ENCODE measurements at regions not wholly inside any gene's neighbourhood (a gene's known extent, or its start where the extent isn't known, plus 50 kb on each side); places are given as distances from the start of the nearest gene placed in this dataset.

DNA sequence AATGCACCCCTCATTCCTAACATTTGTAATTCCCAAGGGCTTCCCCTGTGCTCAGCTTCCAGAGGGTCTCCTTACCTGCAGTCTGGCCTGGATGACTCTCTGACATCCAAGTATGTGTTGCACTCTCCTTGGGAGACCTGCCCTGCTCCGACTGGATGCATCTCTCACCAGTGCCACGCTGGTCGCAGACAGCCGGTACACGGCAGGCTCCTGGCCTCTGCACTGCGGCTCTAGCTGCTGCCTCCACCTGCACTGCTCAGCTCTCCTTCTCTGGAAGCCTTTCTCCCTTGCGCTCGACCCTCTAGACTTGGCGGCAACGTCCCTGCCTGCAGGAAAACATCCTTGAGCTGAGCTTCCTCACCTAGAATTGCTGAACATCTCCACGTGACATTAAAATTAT, 685.9 kb downstream of the BRD1 start:
- DNase-seq: no peak

DNA sequence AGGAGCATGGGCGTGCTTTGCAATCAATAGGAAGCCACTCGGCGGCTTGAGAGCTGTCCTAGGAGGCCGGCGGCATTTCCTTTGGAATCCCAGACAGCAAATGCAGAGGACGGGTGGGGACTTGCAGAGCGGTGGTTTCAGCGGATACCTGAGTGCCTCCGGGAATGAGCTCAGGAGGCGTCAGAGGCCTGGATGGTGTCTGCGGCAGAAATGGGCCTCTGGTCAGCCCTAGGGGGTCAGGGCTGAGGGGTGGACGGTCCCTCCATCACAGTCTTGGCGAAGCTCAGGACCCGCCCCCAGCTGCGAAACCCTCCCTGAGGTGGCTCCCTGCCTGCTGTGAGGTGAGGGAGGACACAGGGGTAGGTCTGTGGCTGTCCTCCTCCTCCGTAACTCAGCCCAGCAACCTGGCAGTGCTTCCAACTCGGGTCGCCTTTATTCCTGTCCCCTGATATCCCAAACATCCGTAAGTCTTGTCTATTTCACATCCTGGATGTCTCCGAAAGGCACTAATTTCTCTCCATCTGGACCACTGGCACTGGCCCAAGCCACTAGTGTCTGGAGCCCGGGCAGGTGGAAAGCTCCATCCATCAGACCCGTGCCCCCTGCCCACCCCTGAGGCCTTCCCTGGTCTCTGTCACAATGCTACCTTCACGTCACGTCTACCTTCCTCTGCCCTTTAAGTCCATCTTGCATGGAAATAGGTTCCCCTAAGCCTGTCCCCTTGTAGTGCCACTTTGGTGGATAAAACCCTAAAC, 686.6 kb downstream of the BRD1 start:
- no peak for DNase-seq

DNA sequence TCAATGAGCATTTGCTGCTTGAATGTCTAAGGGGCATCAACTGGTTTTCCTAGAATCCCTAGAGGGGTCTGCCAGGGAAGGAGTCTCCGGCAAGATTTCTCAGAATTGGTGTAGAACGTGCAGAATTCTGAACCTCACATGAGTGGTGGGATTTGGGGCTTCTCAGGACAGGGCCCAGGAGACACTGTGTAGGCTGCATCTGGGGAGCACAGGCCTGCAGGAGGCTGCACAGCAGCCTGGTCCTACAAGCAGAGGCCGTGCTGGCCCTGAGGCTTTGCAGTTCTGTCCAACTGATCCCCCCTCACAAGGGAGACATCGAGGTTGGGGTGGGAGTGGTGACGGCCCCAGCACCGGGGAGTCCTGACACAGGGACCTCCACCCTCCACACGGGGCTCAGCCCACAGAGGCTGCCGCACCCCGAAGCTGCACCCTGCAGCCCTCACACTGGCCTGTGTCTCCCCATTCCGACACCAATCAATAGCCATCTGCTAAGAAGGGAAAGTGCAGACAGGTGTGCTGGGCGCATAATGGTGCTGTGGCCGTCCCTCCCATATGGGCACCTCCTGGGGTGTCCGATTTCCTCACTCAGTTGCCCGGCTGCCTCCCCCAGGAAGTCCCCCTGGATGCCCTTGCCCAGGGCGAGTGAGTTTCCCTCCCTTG, 688.1 kb downstream of the BRD1 start:
- DNase-seq: no peak

DNA sequence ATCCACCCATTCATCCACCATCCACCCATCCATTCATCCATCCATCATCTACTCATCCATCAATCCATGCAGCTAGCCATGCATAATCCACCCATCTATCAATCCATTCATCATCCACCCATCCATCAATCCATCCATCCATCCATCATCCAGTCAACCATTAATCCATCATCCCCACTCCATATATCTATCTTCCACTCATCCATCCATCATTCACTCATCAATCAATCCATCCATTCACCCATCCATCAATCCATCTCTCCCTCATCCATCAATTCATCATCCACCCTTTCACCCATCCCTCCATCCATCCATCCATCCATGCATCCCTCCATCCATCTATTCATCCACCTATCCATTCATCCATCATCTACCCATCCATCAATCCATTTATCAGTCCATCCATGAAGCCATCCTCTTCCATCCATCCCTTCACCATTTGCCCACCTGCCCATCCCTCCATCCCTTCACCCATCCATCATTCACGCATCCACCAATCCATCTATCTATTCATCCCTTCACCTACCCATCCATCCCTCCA, 689.4 kb downstream of the BRD1 start:
- DNase-seq: no peak

DNA sequence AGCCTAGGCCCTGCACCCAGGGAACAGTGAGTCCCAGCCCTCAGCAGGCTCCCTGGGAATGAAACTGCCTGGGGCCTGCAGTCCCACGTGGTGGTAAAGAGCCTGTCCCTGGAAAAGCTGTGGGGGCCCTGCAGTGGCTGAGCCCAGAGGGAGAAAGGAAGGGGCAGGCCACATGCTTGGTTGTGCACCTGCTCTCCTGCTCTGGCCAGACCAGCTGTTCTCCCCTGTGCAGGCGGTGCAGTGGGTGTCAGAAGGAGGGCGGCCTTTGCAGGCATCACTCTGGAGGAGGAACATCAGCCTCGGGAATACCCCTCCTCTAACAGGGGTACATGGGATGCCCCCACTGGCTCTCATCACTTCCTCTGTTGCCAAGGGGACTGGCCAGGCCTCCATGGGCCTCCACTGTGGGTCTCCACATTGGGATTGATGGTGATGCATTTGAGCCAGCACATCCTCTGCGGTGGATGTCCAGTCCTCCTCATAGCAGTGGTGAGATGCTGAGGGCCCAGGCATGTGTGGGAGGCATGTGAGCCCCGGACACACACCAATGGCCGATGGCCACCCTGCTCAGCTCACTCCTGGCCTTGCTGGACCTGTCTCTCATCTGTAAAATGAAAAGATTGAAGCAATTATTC, 690.4 kb downstream of the BRD1 start:
- no peak for DNase-seq

DNA sequence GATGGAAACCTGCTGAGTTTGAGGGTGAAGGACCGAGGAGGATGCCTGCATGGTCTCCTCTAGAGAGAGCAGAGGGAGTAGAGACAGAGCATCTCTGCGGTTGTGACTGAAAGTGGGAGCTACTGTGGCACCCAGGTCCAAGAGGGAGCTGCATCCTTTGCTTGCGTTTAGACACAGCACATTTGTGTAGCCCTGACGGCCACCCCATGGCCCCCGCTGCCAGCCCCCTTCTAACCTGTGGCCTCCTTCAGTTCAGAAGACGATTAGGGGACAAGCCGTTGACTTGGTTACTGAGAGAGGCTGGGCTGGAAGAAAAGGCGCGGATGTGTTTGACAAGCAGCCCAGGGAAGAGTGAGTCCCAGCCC, 690.9 kb downstream of the BRD1 start:
- no peak for DNase-seq

DNA sequence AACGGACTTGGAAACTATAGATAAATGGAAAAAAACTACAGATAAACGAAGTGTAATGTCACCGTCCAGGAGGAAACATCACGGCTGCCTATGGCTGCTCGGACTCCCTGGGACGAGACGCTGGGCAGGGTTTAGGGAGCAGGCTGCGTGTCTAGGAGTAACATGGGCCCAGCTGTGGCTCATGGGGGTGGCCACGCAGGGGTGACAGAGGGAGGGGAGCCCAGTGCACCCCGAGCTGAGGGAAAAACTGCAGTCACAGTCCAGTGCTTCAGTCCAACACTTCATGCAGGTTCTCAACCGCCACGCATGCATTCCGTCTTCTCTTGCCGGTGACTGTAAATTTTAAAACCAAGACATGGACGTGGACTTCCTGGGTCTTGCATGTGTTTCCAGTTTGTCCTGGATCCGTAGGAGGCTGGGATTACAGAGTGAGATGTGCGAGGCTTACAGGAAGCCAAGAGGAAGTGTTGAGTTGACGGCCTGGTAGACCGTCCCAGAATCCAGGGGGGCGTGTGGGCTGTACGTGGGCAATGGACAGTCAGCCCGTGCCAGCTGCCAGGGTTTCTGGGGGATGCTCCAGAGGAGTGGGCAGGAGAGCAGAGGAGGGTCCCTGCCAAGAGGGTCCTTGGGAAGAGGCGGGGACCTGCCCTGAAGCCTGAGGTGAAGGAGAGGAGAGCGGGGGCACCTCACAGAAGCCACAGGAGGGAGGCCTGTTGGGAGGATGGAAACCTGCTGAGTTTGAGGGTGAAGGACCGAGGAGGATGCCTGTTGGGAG, 691.4 kb downstream of the BRD1 start:
- DNase-seq: no peak

DNA sequence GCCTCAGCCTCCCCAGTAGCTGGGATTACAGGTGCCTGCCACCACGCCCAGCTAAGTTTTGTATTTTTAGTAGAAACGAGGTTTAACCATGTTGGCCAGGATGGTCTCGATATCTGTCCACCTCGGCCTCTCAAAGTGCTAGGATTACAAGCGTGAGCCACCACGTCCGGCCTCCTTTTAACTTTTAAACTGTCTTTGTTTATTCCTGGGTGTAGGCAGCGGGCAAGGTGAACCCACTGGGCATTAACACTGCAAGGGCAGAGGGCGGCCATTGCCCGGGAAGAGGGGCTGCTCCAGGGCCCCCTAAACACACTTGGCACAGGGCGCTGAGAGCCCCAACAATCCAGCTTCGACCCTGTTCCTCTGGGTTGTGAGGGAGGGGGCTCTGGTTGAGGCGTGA, 693.6 kb downstream of the BRD1 start:
- DNase-seq: no peak

DNA sequence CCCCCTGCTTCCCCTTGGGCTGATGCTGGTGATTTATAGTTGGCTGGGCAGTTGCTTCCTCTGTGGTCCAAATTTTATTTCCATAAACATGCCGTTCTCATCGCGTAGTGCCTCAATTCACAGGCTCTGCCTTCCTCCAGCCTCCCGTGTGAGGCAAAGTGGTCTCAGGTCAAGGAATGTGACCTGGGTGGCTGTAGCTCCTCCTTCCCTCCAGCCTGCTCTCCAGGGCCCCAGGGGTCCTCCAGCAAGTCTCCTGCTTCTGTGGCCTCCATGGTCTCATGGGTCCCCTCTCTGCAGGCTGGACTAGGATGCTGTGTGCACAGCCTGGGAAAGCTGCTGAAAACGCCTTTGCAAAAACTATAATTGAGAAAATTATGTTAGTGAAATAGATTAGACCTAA, 694.1 kb downstream of the BRD1 start:
- no peak for DNase-seq

DNA sequence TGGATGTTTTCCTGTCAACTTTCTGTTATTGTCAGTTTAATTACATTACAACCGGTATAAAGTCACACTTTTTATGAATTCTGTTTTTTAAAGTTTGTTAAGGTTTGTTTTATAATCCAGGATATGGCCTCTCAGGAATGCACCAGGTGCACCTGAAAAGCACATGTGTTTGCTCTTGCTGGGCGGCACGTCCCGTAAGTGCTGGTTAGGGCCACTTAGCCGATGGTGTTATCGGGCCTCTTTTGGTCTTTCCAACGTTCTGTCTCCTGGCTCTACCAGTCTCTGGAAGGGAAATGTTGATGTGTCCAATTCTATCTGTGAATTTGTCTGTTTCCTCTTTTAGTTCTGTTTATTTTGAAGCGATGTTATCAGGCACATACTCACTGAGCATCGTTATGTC, 695.7 kb downstream of the BRD1 start:
- DNase-seq: no peak

DNA sequence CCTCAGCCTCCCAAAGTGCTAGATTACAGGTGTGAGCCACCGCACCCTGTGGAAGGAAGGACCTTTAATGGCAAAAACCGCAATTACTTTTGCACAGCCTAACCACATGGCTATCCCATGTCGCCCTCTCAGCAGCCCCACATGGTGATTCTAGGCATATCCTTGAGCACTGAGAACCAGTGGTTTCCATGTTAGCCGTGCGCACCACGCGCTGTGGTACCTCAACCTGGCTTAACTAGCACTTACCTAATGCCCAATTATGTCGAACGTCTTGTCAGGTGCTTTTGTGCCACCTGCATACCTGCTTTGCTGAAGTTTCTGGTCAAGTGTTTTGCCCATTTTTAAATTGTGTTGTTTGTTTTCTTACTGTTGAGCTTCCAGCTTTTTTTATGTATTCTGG, 697.9 kb downstream of the BRD1 start:
- DNase-seq: no peak

DNA sequence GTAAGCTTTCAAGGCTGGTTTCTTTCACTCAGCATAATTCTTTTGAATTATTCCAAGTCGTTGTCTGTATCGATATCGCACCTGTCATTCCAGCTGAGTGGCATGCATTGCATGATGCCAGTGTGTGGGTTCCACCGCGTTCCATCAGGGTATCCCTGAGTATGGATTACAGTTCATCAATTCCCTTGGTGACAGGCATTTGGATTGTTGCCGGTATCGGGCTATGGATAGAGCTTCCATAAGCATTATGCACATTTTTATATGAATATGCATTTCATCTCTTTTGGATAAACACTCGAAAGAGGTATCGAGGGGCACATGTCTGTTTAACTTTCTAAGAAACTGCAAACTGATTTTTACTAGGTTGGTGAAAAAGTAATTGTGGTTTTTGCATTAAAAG, 698.8 kb downstream of the BRD1 start:
- DNase-seq: no peak

DNA sequence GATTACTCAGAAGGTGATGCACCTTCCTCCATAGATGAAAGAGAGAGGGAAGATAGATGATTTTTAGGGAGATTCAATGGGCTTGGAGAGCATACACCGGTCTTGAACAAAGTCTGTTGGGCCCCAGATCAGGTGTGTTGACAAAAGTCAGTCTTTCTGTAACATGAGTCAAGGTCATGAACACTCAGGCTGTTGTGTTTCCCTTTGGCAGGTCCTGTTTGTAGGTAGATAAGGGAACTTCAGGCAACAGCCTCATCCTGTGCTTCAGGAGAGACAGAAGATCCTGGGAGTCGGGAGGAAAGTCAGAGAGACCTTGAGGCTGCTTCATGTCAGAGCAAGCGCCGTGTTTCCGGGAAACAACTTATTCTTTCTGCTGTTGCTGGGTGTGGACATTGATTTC, 703.1 kb downstream of the BRD1 start:
- DNase-seq: no peak

DNA sequence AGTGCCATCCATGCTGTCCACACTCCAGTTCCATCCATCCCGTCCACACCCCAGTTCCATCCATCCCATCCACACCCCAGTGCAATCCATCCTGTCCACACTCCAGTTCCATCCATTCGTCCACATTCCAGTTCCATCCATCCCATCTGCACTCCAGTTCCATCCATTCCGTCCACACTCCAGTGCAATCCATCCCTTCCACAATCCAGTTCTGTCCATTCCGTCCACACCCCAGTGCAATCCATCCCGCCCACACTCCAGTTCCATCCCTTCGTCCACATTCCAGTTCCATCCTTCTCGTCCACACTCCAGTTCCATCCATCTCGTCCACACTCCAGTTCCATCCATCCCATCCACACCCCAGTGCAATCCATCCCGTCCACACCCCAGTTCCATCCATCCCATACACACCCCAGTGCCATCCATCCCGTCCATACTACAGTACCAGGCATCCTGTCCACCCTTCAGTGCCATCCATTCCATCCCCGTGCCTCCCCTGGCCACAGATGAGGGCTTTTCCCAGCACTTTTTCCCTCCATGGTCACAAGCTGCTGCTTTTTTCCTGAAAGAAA, 704.0 kb downstream of the BRD1 start:
- DNase-seq: no peak

DNA sequence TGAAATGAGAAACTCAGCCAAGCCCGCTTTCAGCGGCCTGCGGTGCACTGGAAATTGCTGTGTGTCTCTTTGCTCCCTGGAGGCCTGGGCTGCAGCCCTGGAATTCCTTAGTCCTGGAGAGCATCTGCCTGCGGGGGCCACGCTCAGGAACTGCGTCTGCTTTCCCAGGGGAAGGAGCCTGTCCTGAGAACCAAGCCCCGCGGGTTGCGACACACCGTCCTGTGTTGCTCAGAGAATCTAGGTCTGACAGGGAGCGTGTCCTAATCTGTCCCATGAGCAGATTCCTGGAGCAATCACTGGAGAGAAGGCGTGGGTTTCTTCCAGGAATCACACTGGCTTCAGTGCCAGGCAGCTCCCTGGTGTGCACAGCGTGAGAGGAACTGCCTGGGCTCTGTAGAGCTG, 708.1 kb downstream of the BRD1 start:
- no peak for DNase-seq

DNA sequence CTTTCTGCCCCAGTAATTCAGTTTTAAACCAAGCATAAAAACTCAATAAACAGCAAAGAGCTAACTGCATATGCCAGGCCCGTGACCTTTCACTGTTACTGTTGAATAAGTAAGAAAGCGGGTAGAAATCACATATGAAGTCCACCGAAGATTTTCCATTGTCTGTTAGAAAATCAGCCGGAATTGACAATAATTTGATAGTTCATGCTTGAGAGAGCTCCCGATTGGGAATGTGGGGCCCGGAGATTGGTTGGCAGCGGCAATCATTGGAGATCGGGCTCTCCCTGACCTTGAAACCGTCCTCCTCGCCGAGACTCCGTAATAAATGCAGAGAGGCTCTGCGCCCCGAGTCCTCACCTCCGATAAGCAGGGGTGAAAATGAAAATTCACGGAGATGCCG, 709.6 kb downstream of the BRD1 start:
- DNase-seq: no peak

DNA sequence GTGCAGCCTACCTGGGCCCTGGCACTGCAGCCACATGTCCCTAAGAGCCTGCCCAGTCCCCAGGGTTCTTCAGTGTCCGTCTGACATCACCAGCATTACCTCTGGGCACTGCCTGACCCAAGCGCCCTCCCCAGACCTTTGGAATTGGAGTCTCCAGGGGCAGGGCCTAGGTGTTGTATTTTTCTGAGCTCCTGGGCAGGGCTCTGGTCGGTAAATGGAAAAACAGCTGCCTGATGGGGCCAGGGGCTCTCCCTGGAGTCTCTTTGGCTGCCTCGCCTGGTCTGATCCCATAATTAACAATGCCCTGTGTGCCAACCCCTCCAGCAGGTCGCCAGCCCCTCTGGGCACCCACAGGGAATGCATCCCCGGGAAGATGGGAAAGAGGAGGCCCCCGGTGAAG, 710.2 kb downstream of the BRD1 start:
- no peak for DNase-seq

DNA sequence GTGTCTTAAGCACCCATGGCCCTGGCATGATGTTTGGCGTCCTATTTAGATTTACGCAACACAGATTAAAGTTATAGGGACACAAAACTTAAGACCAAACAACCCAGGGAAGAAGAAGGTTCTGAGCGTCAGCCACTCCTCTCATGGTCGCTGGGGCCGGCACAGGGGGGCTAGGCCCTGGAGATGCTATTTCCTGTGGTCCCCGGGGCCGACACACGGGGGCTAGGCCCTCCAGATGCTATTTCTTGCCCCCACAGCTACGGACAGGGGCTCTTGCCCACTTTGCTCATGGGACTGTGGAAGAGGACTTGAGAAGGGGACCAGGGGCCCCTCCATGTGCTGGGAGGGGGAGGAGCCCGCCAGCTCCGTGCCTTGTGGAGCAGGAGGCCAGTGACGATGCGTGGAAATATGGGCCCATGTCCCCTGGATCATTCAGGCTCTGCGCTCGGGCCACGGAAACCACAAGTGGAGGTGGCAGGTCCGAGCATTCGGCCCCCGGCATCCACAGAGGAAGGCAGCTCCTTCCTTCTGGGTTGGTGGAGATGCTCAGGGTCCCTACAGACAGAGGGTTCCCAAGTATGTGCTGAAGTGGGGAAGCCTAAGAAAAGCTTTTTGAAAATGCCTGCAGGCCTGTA, 711.1 kb downstream of the BRD1 start:
- DNase-seq: no peak

DNA sequence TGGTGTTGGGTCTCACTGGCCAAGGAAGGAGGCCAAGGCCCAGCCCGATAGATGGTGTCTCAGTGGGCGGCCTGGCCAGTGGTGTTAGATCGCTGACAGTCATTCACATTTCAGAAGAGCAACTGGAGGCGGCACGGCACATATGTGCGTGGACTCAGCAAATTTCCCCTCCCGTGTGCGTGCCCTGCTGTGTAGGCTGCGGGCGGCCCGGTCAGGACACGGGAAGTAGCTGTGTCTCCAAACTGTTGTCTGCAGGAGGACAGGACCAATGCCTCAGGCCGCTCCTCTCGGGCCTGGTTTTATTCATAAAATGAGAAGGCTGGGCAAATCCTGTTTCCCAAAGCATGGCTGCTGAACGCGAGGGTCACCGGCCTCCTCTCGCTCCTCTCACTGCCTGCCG, 711.7 kb downstream of the BRD1 start:
- no peak for DNase-seq

DNA sequence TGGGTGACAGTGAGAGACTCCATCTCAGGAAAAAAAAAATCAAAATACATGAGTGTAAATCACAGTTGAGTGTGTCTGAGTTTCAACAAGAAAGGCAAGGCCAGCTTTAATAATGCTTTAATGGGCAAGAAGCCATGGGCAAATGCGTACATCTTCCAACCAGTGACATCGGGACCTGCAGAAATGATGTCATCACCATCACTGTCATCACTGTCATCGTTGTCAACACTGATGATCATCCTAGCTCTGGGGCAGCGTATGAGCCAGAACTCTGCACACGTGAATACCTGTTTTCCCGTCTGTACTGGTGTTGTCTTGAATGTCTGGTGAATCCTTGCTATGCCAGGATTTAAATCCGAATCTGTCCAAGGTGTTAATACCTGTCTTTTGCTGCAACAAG, 712.5 kb downstream of the BRD1 start:
- no peak for DNase-seq

DNA sequence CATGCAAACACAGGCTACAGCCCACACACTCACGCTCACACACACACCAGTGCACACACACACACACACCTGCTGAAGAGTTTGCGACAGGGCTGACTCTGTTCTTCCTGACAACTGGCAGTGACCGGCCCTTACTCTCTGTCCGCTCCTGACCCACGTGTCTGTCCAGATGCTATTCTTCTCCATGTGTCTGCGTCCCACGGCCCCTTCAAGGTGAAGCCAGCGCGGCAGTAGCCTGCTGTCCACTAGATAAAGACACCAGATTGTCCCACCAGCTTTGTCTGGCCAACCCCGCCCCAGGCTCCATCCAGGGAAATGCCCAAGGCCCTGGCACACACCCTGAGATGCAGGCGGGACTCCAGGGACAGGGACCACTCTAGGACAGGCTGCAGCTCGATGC, 713.9 kb downstream of the BRD1 start:
- DNase-seq: no peak
